ENCODE measurements at regions not wholly inside any gene's neighbourhood (a gene's known extent, or its start where the extent isn't known, plus 50 kb on each side); places are given as distances from the start of the nearest gene placed in this dataset.

GRCh38 chr1:9426291-9426711 is 113.0 kb upstream of the SLC25A33 start:
- TF ChIP-seq CTCF (IDR thresholded peaks at IDR 0.05; ENCODE audit: borderline replicate concordance, extremely low read depth, insufficient read depth): no peak
- H3K36me3 ChIP-seq (ENCODE audit: control insufficient read depth in 2 of 3, insufficient read depth in 3 of 3, low read length in 3 of 3): no peaks in the 10 kb centered on the region
- FAIRE-seq (no peak), DNase-seq (no peak)
- no peak overlapping the region for H3K27ac ChIP-seq (ENCODE audit: low read depth in 2 of 2, low read length in 2 of 2)
- H3K27me3 ChIP-seq (ENCODE audit: control insufficient read depth, insufficient read depth, low read length): no peaks in the 10 kb centered on the region
- H3K9me3 ChIP-seq (ENCODE audit: control insufficient read depth in 2 of 3, insufficient read depth in 1 of 3, low read length in 3 of 3): no peaks in the 10 kb centered on the region
- H3K4me3 ChIP-seq (ENCODE audit: low read length in 3 of 3): no peak overlapping the region
- H3K9ac ChIP-seq (ENCODE audit: low read length in 3 of 3): no peak overlapping the region
- intact Hi-C loops (cut with DNase I): no loop called here
- peaks cover 3 to 9% (median 3%) of the 10 kb centered on the region in 3 donors for H3K4me1 ChIP-seq (ENCODE audit: control insufficient read depth in 2 of 3, insufficient read depth in 2 of 3, low read depth in 1 of 3, low read length in 3 of 3)

- intact Hi-C loops (cut with DNase I): no loop called here
- H3K36me3 ChIP-seq (ENCODE audit: control insufficient read depth in 2 of 3, insufficient read depth in 3 of 3, low read length in 3 of 3): no peaks in the 10 kb centered on the region
- H3K9ac ChIP-seq (ENCODE audit: low read length in 3 of 3): no peak overlapping the region
- no peak overlapping the region for H3K27ac ChIP-seq (ENCODE audit: low read depth in 2 of 2, low read length in 2 of 2)
- H3K27me3 ChIP-seq (ENCODE audit: control insufficient read depth, insufficient read depth, low read length): no peaks in the 10 kb centered on the region
- no peak for FAIRE-seq
- no peaks in the 10 kb centered on the region for H3K9me3 ChIP-seq (ENCODE audit: control insufficient read depth in 2 of 3, insufficient read depth in 1 of 3, low read length in 3 of 3)
- H3K4me3 ChIP-seq (ENCODE audit: low read length in 3 of 3): no peak overlapping the region
- no peak for DNase-seq
- no peak for TF ChIP-seq CTCF (IDR thresholded peaks at IDR 0.05; ENCODE audit: borderline replicate concordance, extremely low read depth, insufficient read depth)
- H3K4me1 ChIP-seq (ENCODE audit: control insufficient read depth in 2 of 3, insufficient read depth in 2 of 3, low read depth in 1 of 3, low read length in 3 of 3): peaks cover 3 to 9% (median 3%) of the 10 kb centered on the region in 3 donors
Observed at GRCh38 chr1:9427388-9427787, 111.9 kb upstream of the SLC25A33 start.

- Histone ChIP-seq H3K9ac (ENCODE audit: low read length in 3 of 3) (peak overlapping the region; percentile 84 to 93 (median 89)), H3K9me3 (ENCODE audit: control insufficient read depth in 2 of 3, insufficient read depth in 1 of 3, low read length in 3 of 3) (no peaks in the 10 kb centered on the region), H3K27ac (ENCODE audit: low read depth in 2 of 2, low read length in 2 of 2) (peak overlapping the region; percentile 63 to 87), H3K36me3 (ENCODE audit: control insufficient read depth in 2 of 3, insufficient read depth in 3 of 3, low read length in 3 of 3) (no peaks in the 10 kb centered on the region), H3K4me1 (ENCODE audit: control insufficient read depth in 2 of 3, insufficient read depth in 2 of 3, low read depth in 1 of 3, low read length in 3 of 3) (peaks cover 3 to 9% (median 3%) of the 10 kb centered on the region in 3 donors), H3K27me3 (ENCODE audit: control insufficient read depth, insufficient read depth, low read length) (no peaks in the 10 kb centered on the region), H3K4me3 (ENCODE audit: low read length in 3 of 3) (peak overlapping the region; percentile 81 to 94 (median 92))
- intact Hi-C loops (cut with DNase I): no loop called here
- DNase-seq (peak; percentile 99 to 100 (median 100)), FAIRE-seq (peak; percentile 88)
- no peak for TF ChIP-seq CTCF (IDR thresholded peaks at IDR 0.05; ENCODE audit: borderline replicate concordance, extremely low read depth, insufficient read depth)
Observed at GRCh38 chr1:9428601-9429341, 110.5 kb upstream of the SLC25A33 start.

Measured in kidney (tissue), 13 donors.